Mucosa of descending colon (tissue), 3 donors: ENCODE measurements at regions not wholly inside any gene's neighbourhood (a gene's known extent, or its start where the extent isn't known, plus 50 kb on each side); places are given as distances from the start of the nearest gene placed in this dataset.

Experiments
- ATAC-seq: fragments of 200-7000 bp; cut with Tn5 transposase; one replicate; pipeline ENCODE4 v1.9.1; 2020; ENCODE audit warnings: mild to moderate bottlenecking, moderate library complexity
- DNase-seq, 3 donors: peaks; one replicate each; pipeline ENCODE4 v3.0.0-alpha.2; 2020
- H3K36me3 ChIP-seq: fragments of 200-600 bp; one replicate; pipeline ENCODE4 v1.8.0; 2021; ENCODE audit warnings: low read depth, mild to moderate bottlenecking
- H3K4me1 ChIP-seq: fragments of 200-600 bp; one replicate; pipeline ENCODE4 v1.8.0; 2021; ENCODE audit warnings: low read depth, mild to moderate bottlenecking
- H3K4me3 ChIP-seq: fragments of 200-600 bp; one replicate; pipeline ENCODE4 v1.8.0; 2021; ENCODE audit warnings: mild to moderate bottlenecking
- H3K9me3 ChIP-seq: fragments of 200-600 bp; one replicate; pipeline ENCODE4 v1.8.0; 2021; ENCODE audit warnings: mild to moderate bottlenecking
- intact Hi-C, 2 donors: fragments of 100-400 bp; cut with DNase I in 1 of 2; cut with micrococcal nuclease in 1 of 2; formaldehyde crosslinking; loops; one replicate each; pipeline versions ENCODE4 v1.11.0 to v1.11.1; 2022; cut with DNase I, micrococcal nuclease
- TF ChIP-seq, protein P1 (sequence below): fragments of 200-600 bp; IDR thresholded peaks from one replicate; pipeline ENCODE4 v1.8.0; 2022; ENCODE audit warnings: antibody characterized with exemption, mild to moderate bottlenecking
- donor health status: DM: no; HTN: no; CAD: no; lungs with moderate emphysema.
- donor health status: DM: no; HTN: no; CAD: no.
- donor health status: DM: no; HTN: yes; CAD: no.

DNA sequence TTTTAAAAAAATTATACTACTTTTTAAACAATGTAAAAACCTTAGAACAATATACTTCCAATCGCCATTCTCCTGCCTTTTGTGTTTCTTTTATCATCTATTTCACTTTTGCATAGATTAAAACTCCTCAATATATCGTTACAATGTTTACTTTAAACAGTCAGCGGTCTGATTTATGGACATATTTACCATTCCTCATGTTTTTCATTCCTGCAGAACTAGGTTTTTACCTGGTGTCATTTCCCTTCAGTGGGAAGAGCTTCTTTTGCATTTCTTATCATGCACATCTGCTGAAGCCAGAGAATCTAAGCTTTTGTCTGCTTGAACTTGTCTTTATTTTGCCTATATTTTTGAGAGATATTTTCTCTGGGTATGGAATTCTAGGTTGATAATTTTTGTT lies 277.4 kb upstream of the PLXNA2 start:
- ATAC-seq, result no peak
- Histone ChIP-seq H3K36me3 (no peaks in the 10 kb centered on the region), H3K4me1 (peaks cover 3% of the 10 kb centered on the region), H3K9me3 (peaks cover 3% of the 10 kb centered on the region), H3K4me3 (no peak overlapping the region)
- DNase-seq, result no peak
- intact Hi-C loops, result no loop called here
- TF ChIP-seq, protein P1, sequence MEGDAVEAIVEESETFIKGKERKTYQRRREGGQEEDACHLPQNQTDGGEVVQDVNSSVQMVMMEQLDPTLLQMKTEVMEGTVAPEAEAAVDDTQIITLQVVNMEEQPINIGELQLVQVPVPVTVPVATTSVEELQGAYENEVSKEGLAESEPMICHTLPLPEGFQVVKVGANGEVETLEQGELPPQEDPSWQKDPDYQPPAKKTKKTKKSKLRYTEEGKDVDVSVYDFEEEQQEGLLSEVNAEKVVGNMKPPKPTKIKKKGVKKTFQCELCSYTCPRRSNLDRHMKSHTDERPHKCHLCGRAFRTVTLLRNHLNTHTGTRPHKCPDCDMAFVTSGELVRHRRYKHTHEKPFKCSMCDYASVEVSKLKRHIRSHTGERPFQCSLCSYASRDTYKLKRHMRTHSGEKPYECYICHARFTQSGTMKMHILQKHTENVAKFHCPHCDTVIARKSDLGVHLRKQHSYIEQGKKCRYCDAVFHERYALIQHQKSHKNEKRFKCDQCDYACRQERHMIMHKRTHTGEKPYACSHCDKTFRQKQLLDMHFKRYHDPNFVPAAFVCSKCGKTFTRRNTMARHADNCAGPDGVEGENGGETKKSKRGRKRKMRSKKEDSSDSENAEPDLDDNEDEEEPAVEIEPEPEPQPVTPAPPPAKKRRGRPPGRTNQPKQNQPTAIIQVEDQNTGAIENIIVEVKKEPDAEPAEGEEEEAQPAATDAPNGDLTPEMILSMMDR, result no peak

DNA sequence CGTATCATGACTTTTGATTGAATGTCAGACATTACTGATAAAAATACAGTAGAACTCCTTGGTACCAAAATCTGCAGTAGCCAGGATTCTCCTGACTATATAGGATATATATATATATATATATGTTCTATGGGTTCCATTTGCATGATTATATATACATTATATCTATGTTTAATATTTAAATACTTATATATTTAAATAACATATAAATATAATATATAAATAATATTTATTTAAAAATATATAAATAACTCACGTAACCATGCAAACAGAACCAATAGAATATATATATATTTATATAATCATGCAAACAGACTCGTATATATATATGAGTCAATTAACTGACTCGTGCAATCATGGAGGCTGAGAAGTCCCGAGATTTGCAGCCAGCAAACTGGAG lies 278.8 kb upstream of the PLXNA2 start:
- ATAC-seq (no peak), DNase-seq (no peak)
- intact Hi-C loops, result no loop called here
- no peak overlapping the region for H3K4me3 ChIP-seq
- H3K4me1 ChIP-seq, result peaks cover 3% of the 10 kb centered on the region
- no peaks in the 10 kb centered on the region for H3K36me3 ChIP-seq
- H3K9me3 ChIP-seq, result no peaks in the 10 kb centered on the region
- TF ChIP-seq, protein P1, result no peak

DNA sequence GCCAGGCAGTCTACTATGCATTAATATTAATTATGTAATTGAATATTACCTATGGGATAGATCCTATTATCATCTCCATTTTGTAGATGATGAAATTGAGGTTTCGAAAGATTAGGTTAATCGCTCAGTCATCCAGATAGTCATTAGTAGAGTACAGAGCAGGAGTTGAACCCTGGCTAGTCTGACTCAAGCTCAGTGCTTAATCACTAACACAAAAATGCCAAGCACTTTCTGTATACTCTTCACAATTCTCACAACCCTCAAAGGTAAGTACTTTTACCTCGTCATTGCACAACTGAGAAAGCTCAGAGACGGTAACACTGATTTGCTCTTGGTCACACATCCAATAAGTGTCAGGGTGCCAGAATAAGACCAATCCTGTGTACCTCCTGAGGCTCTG lies 280.2 kb upstream of the PLXNA2 start:
- intact Hi-C loops, result no loop called here
- no peak for ATAC-seq
- no peak overlapping the region for H3K4me3 ChIP-seq
- no peaks in the 10 kb centered on the region for H3K36me3 ChIP-seq
- DNase-seq, result no peak
- H3K9me3 ChIP-seq, result no peaks in the 10 kb centered on the region
- H3K4me1 ChIP-seq, result peaks cover 3% of the 10 kb centered on the region
- TF ChIP-seq, protein P1, result no peak

- intact Hi-C loops, result no loop called here
- peaks cover 3% of the 10 kb centered on the region for H3K4me1 ChIP-seq
- no peaks in the 10 kb centered on the region for H3K36me3 ChIP-seq
- H3K4me3 ChIP-seq, result no peak overlapping the region
- DNase-seq (no peak), ATAC-seq (no peak)
- TF ChIP-seq, protein P1, result no peak
- H3K9me3 ChIP-seq, result no peaks in the 10 kb centered on the region
Measured at GRCh38 chr1:208524925-208525324, 280.7 kb upstream of the PLXNA2 start.

- Histone ChIP-seq H3K9me3 (no peaks in the 10 kb centered on the region), H3K4me3 (no peak overlapping the region), H3K4me1 (peaks cover 3% of the 10 kb centered on the region), H3K36me3 (no peaks in the 10 kb centered on the region)
- intact Hi-C loops, result no loop called here
- TF ChIP-seq, protein P1, result no peak
- DNase-seq, result no peak
- no peak for ATAC-seq
Measured at GRCh38 chr1:208525417-208525816, 281.2 kb upstream of the PLXNA2 start.

DNA sequence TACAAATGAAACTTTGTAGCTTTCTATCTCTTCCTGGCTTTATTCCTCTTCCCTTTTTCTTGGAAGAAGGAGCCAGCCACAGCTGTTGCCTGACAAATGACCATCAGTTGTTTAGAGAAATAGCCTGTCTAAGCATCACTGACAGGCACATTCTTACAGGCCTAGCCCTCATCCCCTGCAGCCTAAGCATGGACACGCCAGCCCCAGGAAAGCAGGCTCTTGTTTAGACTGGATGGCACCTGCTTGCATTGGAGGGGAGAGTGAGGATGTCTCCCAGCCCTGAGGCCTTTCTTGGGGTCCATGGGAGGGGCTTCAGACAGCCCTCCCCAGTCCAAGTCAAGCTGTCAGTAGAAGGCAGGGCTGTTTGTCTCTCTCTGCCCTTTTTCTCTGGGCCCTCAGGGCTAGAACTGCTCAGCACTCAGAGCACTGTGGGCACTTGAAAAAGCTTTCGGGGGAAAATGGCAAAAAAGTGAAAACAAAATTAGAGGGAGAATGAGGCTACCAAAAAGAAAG lies 282.5 kb upstream of the PLXNA2 start:
- no peaks in the 10 kb centered on the region for H3K4me1 ChIP-seq
- no peak for DNase-seq
- H3K9me3 ChIP-seq, result no peaks in the 10 kb centered on the region
- TF ChIP-seq, protein P1, result no peak
- no peaks in the 10 kb centered on the region for H3K36me3 ChIP-seq
- intact Hi-C loops, result no loop called here
- ATAC-seq, result no peak
- no peak overlapping the region for H3K4me3 ChIP-seq
